ENCODE measurements at regions not wholly inside any gene's neighbourhood (a gene's known extent, or its start where the extent isn't known, plus 50 kb on each side); places are given as distances from the start of the nearest gene placed in this dataset.
"Not testable (repeated sequence)": the region's sequence is repeated elsewhere in the genome, so short reads cannot be mapped to it uniquely, and the experiment has no call there.

GRCh38 chr20:53672484-53673129, 79.0 kb upstream of the ZNF217 start:
- DNase-seq, result no peak
- Mint-ChIP-seq H3K4me3 (no peak overlapping the region), H3K4me1 (ENCODE audit: low read depth) (peaks cover under 1% of the 10 kb centered on the region), H3K36me3 (ENCODE audit: low read depth) (no peaks in the 10 kb centered on the region), H3K27ac (no peak overlapping the region), H3K27me3 (ENCODE audit: low read depth) (no peaks in the 10 kb centered on the region), H3K9me3 (no peaks in the 10 kb centered on the region)
- CTCF ChIA-PET, result interaction anchor here (0.7 kb wide), 1 partner anchor 304 kb away, joined by 5 read pairs; no protein-coding TSS in a partner anchor
- intact Hi-C loops (cut with micrococcal nuclease), result no loop called here

- intact Hi-C loops (cut with micrococcal nuclease), result no loop called here
- Mint-ChIP-seq H3K27ac (no peak overlapping the region), H3K4me1 (ENCODE audit: low read depth) (no peaks in the 10 kb centered on the region), H3K9me3 (no peaks in the 10 kb centered on the region), H3K27me3 (ENCODE audit: low read depth) (no peaks in the 10 kb centered on the region), H3K36me3 (ENCODE audit: low read depth) (no peaks in the 10 kb centered on the region), H3K4me3 (no peak overlapping the region)
- DNase-seq, result no peak
- CTCF ChIA-PET, result interaction anchor here (0.7 kb wide), 1 partner anchor 202 kb away, joined by 3 read pairs; no protein-coding TSS in a partner anchor
Observed at GRCh38 chr20:53671370-53671769, 77.7 kb upstream of the ZNF217 start.

GRCh38 chr20:53669517-53670313, 76.1 kb upstream of the ZNF217 start:
- H3K27me3 Mint-ChIP-seq (ENCODE audit: low read depth); H3K4me3 Mint-ChIP-seq; H3K36me3 Mint-ChIP-seq (ENCODE audit: low read depth); H3K9me3 Mint-ChIP-seq; H3K27ac Mint-ChIP-seq; intact Hi-C loops (cut with micrococcal nuclease); DNase-seq; H3K4me1 Mint-ChIP-seq (ENCODE audit: low read depth): not testable (repeated sequence)
- CTCF ChIA-PET, result interaction anchor here (0.6 to 1.0 kb wide), 2 partner anchors 9 to 86 kb away, joined by 3 to 5 read pairs; no protein-coding TSS in a partner anchor

- no peaks in the 10 kb centered on the region for H3K36me3 Mint-ChIP-seq (ENCODE audit: low read depth)
- H3K4me3 Mint-ChIP-seq, result no peak overlapping the region
- peaks cover 4% of the 10 kb centered on the region for H3K4me1 Mint-ChIP-seq (ENCODE audit: low read depth)
- H3K27ac Mint-ChIP-seq, result no peak overlapping the region
- no peaks in the 10 kb centered on the region for H3K9me3 Mint-ChIP-seq
- H3K27me3 Mint-ChIP-seq (ENCODE audit: low read depth), result no peaks in the 10 kb centered on the region
- CTCF ChIA-PET, result interaction anchor here (0.5 to 1.0 kb wide), 2 partner anchors 10 to 76 kb away, joined by 3 to 5 read pairs; no protein-coding TSS in a partner anchor
- DNase-seq, result no peak
- intact Hi-C loops (cut with micrococcal nuclease), result no loop called here
Observed at GRCh38 chr20:53668992-53669391, 75.4 kb upstream of the ZNF217 start.

- CTCF ChIA-PET, result interaction anchor here (1.8 kb wide), 2 partner anchors 8 to 15 kb away, joined by 4 to 5 read pairs; no protein-coding TSS in a partner anchor
- Mint-ChIP-seq H3K4me1 (ENCODE audit: low read depth) (peaks cover 18% of the 10 kb centered on the region), H3K27me3 (ENCODE audit: low read depth) (no peaks in the 10 kb centered on the region), H3K27ac (no peak overlapping the region), H3K36me3 (ENCODE audit: low read depth) (no peaks in the 10 kb centered on the region), H3K9me3 (no peaks in the 10 kb centered on the region), H3K4me3 (no peak overlapping the region)
- intact Hi-C loops (cut with micrococcal nuclease), result no loop called here
- no peak for DNase-seq
Observed at GRCh38 chr20:53666144-53666543, 72.5 kb upstream of the ZNF217 start.

- CTCF ChIA-PET, result no interaction called here
- peak; percentile 20 for DNase-seq
- Mint-ChIP-seq H3K9me3 (no peaks in the 10 kb centered on the region), H3K4me1 (ENCODE audit: low read depth) (peaks cover 32% of the 10 kb centered on the region), H3K4me3 (no peak overlapping the region), H3K27me3 (ENCODE audit: low read depth) (no peaks in the 10 kb centered on the region), H3K27ac (no peak overlapping the region), H3K36me3 (ENCODE audit: low read depth) (no peaks in the 10 kb centered on the region)
- intact Hi-C loops (cut with micrococcal nuclease), result loop anchor here (5.0 kb wide), 1 partner anchor 42 kb away; no protein-coding TSS in a partner anchor
Observed at GRCh38 chr20:53664121-53664520, 70.5 kb upstream of the ZNF217 start.

GRCh38 chr20:53663521-53663920, 69.9 kb upstream of the ZNF217 start:
- not testable (repeated sequence) for DNase-seq; H3K36me3 Mint-ChIP-seq (ENCODE audit: low read depth)
- intact Hi-C loops (cut with micrococcal nuclease), result loop anchor here (5.0 kb wide), 1 partner anchor 41 kb away; no protein-coding TSS in a partner anchor

GRCh38 chr20:53662595-53662994, 69.0 kb upstream of the ZNF217 start:
- DNase-seq, result no peak

More at GRCh38 chr20:53663521-53663920, 69.9 kb upstream of the ZNF217 start:
- H3K27me3 Mint-ChIP-seq (ENCODE audit: low read depth); H3K27ac Mint-ChIP-seq; H3K4me3 Mint-ChIP-seq; CTCF ChIA-PET; H3K9me3 Mint-ChIP-seq: not testable (repeated sequence)
- H3K4me1 Mint-ChIP-seq (ENCODE audit: low read depth), result peaks cover 33% of the 10 kb centered on the region

GRCh38 chr20:53660947-53661381, 67.3 kb upstream of the ZNF217 start:
- CTCF ChIA-PET, result interaction anchor here (0.9 to 1.8 kb wide), 6 partner anchors 20 to 132 kb away, joined by 3 to 5 read pairs (median 4); no protein-coding TSS in a partner anchor
- peak overlapping the region; percentile 77 for H3K4me3 Mint-ChIP-seq
- no peak for DNase-seq
- H3K36me3 Mint-ChIP-seq (ENCODE audit: low read depth), result no peaks in the 10 kb centered on the region
- H3K27me3 Mint-ChIP-seq (ENCODE audit: low read depth), result no peaks in the 10 kb centered on the region
- H3K4me1 Mint-ChIP-seq (ENCODE audit: low read depth), result peaks cover 57% of the 10 kb centered on the region
- intact Hi-C loops (cut with micrococcal nuclease), result loop anchor here (1.0 to 5.0 kb wide), 7 partner anchors 18 to 240 kb away; no protein-coding TSS in a partner anchor
- no peaks in the 10 kb centered on the region for H3K9me3 Mint-ChIP-seq
- H3K27ac Mint-ChIP-seq, result peak overlapping the region; percentile 88

More at GRCh38 chr20:53662595-53662994, 69.0 kb upstream of the ZNF217 start:
- peaks cover 41% of the 10 kb centered on the region for H3K4me1 Mint-ChIP-seq (ENCODE audit: low read depth)
- intact Hi-C loops (cut with micrococcal nuclease), result loop anchor here (5.0 kb wide), 1 partner anchor 40 kb away; no protein-coding TSS in a partner anchor
- no peak overlapping the region for H3K27ac Mint-ChIP-seq
- no peaks in the 10 kb centered on the region for H3K27me3 Mint-ChIP-seq (ENCODE audit: low read depth)
- CTCF ChIA-PET, result interaction anchor here (0.7 to 1.2 kb wide), 3 partner anchors 53 to 383 kb away, joined by 3 read pairs; no protein-coding TSS in a partner anchor
- H3K4me3 Mint-ChIP-seq, result no peak overlapping the region
- H3K9me3 Mint-ChIP-seq, result no peaks in the 10 kb centered on the region
- H3K36me3 Mint-ChIP-seq (ENCODE audit: low read depth), result no peaks in the 10 kb centered on the region

- no peaks in the 10 kb centered on the region for H3K9me3 Mint-ChIP-seq
- peaks cover 61% of the 10 kb centered on the region for H3K4me1 Mint-ChIP-seq (ENCODE audit: low read depth)
- H3K4me3 Mint-ChIP-seq, result peak overlapping the region; percentile 77
- no peaks in the 10 kb centered on the region for H3K27me3 Mint-ChIP-seq (ENCODE audit: low read depth)
- H3K36me3 Mint-ChIP-seq (ENCODE audit: low read depth), result no peaks in the 10 kb centered on the region
- CTCF ChIA-PET, result interaction anchor here (0.9 to 1.8 kb wide), 4 partner anchors 21 to 78 kb away, joined by 3 to 5 read pairs (median 4); no protein-coding TSS in a partner anchor
- peak; percentile 56 for DNase-seq
- intact Hi-C loops (cut with micrococcal nuclease), result loop anchor here (1.0 to 5.0 kb wide), 7 partner anchors 17 to 241 kb away; no protein-coding TSS in a partner anchor
- H3K27ac Mint-ChIP-seq, result peak overlapping the region; percentile 88
Observed at GRCh38 chr20:53660078-53660909, 66.7 kb upstream of the ZNF217 start.

- DNase-seq, result no peak
- Mint-ChIP-seq H3K4me3 (peak overlapping the region; percentile 24), H3K4me1 (ENCODE audit: low read depth) (peaks cover 64% of the 10 kb centered on the region)
Observed at GRCh38 chr20:53658973-53659372, 65.3 kb upstream of the ZNF217 start.

More at GRCh38 chr20:53658973-53659372, 65.3 kb upstream of the ZNF217 start:
- CTCF ChIA-PET, result interaction anchor here (1.9 kb wide), 1 partner anchor 16 kb away, joined by 7 read pairs; no protein-coding TSS in a partner anchor
- Mint-ChIP-seq H3K36me3 (ENCODE audit: low read depth) (no peaks in the 10 kb centered on the region), H3K9me3 (no peaks in the 10 kb centered on the region), H3K27me3 (ENCODE audit: low read depth) (no peaks in the 10 kb centered on the region), H3K27ac (no peak overlapping the region)
- intact Hi-C loops (cut with micrococcal nuclease), result loop anchor here (5.0 kb wide), 1 partner anchor 258 kb away; no protein-coding TSS in a partner anchor
